ENCODE measurements at regions not wholly inside any gene's neighbourhood (a gene's known extent, or its start where the extent isn't known, plus 50 kb on each side); places are given as distances from the start of the nearest gene placed in this dataset.

DNA sequence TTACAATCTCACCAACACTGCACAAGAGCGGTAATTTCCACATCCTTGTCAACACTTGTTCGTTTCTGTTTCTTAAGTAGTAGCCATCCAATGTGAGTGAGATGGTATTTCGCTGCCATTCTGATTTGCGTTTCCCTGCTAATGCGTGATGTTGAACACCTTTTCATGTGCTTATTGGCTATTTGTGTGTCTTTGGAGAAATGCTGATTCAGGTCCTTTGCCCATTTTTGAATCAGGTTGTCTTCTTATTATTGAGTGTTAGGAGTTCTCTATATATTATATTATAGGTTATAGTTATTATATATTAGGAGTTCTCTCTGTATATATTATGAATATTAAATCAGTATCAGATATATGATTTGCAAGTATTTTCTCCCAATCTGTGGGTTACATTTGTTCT, 59.9 kb upstream of the IRX4 start:
- TF ChIP-seq, protein P1, sequence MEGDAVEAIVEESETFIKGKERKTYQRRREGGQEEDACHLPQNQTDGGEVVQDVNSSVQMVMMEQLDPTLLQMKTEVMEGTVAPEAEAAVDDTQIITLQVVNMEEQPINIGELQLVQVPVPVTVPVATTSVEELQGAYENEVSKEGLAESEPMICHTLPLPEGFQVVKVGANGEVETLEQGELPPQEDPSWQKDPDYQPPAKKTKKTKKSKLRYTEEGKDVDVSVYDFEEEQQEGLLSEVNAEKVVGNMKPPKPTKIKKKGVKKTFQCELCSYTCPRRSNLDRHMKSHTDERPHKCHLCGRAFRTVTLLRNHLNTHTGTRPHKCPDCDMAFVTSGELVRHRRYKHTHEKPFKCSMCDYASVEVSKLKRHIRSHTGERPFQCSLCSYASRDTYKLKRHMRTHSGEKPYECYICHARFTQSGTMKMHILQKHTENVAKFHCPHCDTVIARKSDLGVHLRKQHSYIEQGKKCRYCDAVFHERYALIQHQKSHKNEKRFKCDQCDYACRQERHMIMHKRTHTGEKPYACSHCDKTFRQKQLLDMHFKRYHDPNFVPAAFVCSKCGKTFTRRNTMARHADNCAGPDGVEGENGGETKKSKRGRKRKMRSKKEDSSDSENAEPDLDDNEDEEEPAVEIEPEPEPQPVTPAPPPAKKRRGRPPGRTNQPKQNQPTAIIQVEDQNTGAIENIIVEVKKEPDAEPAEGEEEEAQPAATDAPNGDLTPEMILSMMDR (IDR thresholded peaks at IDR 0.05; ENCODE audit: extremely low read depth, insufficient read depth, missing control alignments): no peak
- no peak for DNase-seq (ENCODE audit: low spot score)
- in situ Hi-C loops (cut with MboI; ENCODE audit: low pct_unique_long_range_greater_than_20kb, low sequenced_read_pairs, unreplicated experiment): no loop called here

DNA sequence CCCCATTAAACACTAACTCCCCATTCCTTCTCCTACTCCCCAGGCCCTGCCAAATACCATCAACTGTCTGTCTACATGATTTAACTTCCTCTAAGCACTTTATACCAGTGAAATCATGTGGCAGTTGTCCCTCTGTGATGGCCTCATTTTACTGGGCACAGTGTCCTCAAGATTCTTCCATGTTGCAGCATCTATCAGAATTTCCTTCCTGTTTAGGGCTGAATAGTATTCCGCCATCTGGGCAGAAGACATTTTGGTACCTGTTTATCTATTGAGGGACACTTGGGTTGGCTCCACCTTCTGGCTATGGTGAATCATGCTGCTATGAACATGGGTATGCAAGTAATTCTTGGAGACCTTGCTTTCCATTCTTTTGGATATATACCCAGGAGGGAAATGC, 59.4 kb upstream of the IRX4 start:
- in situ Hi-C loops (cut with MboI; ENCODE audit: low pct_unique_long_range_greater_than_20kb, low sequenced_read_pairs, unreplicated experiment): no loop called here
- TF ChIP-seq, protein P1 (IDR thresholded peaks at IDR 0.05; ENCODE audit: extremely low read depth, insufficient read depth, missing control alignments): peak; percentile 6
- DNase-seq (ENCODE audit: low spot score): no peak

DNA sequence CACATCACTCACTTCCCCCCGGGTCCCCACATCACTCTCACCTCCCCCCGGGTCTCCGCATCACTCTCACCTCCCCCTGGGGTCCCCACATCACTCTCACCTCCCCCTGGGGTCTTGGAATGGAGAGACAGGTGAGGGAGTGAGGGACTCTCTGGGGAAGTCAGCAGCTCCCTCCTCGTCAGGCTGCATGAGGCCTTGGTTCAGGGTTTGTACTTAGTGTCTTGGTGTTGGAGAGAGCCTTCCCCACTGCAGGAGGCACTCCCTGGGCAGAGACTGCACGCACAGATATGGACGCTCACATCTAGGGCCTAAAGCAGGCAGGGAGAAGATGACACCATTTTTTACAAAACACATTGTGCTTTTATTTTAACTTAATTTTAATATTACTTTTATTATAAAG, 56.5 kb upstream of the IRX4 start:
- in situ Hi-C loops (cut with MboI; ENCODE audit: low pct_unique_long_range_greater_than_20kb, low sequenced_read_pairs, unreplicated experiment): no loop called here
- no peak for DNase-seq (ENCODE audit: low spot score)
- TF ChIP-seq, protein P1 (IDR thresholded peaks at IDR 0.05; ENCODE audit: extremely low read depth, insufficient read depth, missing control alignments): no peak

DNA sequence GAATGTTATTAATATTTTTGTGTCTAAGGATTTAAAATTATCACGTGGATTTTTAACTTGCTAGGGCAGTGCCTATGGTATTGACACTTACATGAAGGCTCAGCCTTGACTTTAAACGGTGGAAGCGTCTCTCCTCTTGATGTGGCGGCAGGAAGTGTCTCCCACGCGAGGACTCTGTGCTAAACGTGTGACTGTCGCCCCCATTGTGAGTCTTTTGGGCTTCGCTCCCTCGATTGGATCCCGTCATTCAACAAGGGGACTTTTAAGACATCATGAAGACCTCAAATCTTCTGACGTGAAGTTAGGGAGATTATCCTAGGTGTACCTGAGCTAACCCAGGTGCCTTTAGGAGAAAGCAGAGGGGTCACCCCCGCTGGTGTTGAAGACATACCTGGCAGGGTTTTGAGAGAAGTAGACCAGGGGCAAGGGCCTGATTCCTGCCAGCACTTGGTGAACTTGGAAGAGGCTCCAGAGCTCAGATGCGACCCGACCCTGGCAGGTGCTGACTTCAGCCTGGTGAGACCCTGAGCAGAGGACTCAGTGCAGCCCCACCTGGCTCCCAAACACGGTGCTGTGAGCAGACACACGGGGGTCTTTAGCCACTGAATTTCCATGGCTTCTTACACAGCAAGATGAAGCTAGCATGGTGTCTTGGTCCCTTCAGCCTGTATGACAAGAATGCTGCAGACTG, 55.7 kb upstream of the IRX4 start:
- no peak for DNase-seq (ENCODE audit: low spot score)
- in situ Hi-C loops (cut with MboI; ENCODE audit: low pct_unique_long_range_greater_than_20kb, low sequenced_read_pairs, unreplicated experiment): no loop called here
- TF ChIP-seq, protein P1 (IDR thresholded peaks at IDR 0.05; ENCODE audit: extremely low read depth, insufficient read depth, missing control alignments): no peak

DNA sequence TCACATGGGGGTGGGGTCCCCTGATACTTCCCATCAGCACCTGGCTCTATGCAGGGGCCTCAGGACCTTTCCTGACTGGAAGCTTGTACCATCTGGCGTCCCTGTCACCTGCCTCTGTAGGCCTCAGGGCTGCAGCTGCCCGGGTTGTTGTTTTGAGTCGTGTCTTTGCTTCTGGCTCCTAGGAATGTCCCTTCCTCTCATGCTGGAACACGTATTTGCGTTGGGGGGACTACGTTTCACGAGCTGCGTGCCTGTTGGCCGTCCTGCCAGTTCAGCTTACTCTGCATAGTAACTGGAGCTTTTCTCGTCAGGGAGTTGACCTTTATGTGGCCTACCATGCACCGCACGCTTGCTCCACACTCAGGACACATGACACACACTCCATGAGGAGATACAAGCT, 54.9 kb upstream of the IRX4 start:
- in situ Hi-C loops (cut with MboI; ENCODE audit: low pct_unique_long_range_greater_than_20kb, low sequenced_read_pairs, unreplicated experiment): no loop called here
- no peak for DNase-seq (ENCODE audit: low spot score)

DNA sequence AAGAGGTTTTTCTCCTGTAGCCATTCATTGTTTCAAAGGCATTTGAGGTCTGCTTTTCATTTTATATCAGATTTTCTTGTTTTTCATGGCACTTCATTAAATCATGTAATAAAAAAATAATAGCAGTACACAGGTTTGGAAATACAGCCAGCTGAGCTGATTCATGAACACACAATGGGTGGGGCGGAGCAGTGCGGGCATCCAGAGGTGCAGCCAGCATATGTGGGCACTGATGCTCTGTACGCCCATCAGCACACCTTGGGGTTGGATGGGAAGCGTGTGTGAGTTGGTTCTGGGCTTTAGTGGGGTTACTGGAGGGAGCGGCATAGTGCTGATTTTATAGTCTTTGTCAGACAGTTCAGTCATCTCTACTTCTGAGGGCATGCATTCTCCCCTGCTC, 54.2 kb upstream of the IRX4 start:
- in situ Hi-C loops (cut with MboI; ENCODE audit: low pct_unique_long_range_greater_than_20kb, low sequenced_read_pairs, unreplicated experiment): no loop called here
- TF ChIP-seq, protein P1 (IDR thresholded peaks at IDR 0.05; ENCODE audit: extremely low read depth, insufficient read depth, missing control alignments): no peak
- no peak for DNase-seq (ENCODE audit: low spot score)

More for the DNA sequence above, 54.9 kb upstream of the IRX4 start:
- TF ChIP-seq, protein P1 (IDR thresholded peaks at IDR 0.05; ENCODE audit: extremely low read depth, insufficient read depth, missing control alignments): no peak

All from GM13977 (cell line).